ENCODE measurements at regions not wholly inside any gene's neighbourhood (a gene's known extent, or its start where the extent isn't known, plus 50 kb on each side); places are given as distances from the start of the nearest gene placed in this dataset.
"Not testable (repeated sequence)": the region's sequence is repeated elsewhere in the genome, so short reads cannot be mapped to it uniquely, and the experiment has no call there.

DNA sequence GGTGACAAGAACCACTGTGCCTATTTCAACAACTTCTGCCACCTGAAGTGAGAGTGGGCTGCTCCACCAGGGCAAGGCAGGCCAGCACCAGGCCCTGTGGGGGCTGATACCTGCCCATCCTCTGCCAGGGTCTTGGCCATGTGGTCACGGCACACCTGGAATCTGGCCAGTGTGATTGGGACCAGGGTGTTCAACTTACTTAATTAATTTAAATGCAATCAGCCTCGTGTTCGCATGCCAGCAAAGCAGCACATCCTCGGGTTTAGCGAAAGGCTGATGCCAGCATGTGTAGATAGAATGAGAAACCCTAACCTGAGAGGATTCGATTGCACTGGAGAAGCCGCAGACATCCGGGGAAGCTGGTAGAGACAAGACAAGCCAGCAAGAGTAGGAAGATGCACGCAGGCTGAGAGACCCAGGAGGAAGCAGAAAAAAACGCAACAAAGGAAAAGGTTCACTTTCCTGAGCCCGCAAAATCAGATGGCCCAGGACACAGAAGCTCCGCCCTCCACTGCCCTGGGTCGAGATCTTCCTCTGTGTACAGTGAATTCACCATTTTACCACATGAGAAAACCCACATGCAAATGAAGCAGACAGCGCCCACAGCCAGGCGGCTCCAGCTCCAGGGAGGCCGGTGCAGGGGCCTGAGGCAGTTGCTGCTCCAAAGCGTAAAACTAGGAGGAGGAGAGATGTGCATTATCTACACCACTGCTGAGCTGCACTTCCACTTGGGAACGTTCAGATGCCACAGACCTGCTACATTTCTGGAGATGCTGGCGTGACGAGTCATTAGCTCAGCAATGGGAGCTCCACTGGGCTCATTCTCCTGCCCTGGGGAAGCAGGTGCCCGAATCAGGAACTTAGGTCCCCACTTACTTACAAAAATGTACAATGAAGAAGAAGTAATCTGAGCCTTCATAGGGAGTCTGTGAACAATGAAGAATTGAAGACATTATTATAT is 92.1 kb downstream of the TMEM18 start:
- Histone ChIP-seq H3K4me1 (no peaks in the 10 kb centered on the region), H3K9me3 (no peaks in the 10 kb centered on the region), H3K27me3 (ENCODE audit: insufficient read depth in 3 of 3, low read length in 2 of 3) (peaks cover 0 to 5% (median 0%) of the 10 kb centered on the region in 3 donors), H3K36me3 (ENCODE audit: insufficient read depth in 1 of 2, low read depth in 1 of 2) (no peaks in the 10 kb centered on the region), H3K4me3 (no peak overlapping the region), H3K27ac (no peak overlapping the region)
- TF ChIP-seq, protein P1, sequence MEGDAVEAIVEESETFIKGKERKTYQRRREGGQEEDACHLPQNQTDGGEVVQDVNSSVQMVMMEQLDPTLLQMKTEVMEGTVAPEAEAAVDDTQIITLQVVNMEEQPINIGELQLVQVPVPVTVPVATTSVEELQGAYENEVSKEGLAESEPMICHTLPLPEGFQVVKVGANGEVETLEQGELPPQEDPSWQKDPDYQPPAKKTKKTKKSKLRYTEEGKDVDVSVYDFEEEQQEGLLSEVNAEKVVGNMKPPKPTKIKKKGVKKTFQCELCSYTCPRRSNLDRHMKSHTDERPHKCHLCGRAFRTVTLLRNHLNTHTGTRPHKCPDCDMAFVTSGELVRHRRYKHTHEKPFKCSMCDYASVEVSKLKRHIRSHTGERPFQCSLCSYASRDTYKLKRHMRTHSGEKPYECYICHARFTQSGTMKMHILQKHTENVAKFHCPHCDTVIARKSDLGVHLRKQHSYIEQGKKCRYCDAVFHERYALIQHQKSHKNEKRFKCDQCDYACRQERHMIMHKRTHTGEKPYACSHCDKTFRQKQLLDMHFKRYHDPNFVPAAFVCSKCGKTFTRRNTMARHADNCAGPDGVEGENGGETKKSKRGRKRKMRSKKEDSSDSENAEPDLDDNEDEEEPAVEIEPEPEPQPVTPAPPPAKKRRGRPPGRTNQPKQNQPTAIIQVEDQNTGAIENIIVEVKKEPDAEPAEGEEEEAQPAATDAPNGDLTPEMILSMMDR (IDR thresholded peaks at IDR 0.05): no peak
- no peak for ATAC-seq
- no peak for DNase-seq
- WGBS, 3 donors: 51 to 62% (median 57%) methylated on average over 21 of the region's 21 CpGs
- intact Hi-C loops (cut with DNase I): no loop called here

DNA sequence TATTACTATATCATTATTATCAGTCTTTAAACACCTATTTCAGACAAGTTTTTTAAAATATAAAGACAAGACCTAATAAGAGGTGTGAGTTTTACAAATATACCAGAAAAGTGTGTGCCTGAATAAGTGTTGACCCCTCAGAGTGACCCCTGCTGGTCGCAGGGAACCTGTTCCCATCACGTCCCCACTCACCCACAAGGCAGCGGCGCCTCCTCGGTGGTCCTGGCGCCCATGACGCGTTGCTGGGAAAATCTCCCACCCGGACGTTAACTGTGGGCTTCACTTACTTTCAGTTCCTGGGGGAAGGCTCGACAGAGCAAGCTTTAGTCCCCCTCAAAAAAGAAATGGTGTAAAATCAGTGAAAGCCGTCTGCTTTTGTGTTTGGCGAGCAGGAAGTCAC is 93.5 kb downstream of the TMEM18 start:
- TF ChIP-seq, protein P1 (IDR thresholded peaks at IDR 0.05): no peak
- H3K27me3 ChIP-seq (ENCODE audit: insufficient read depth in 3 of 3, low read length in 2 of 3): peaks cover 0 to 5% (median 0%) of the 10 kb centered on the region in 3 donors
- H3K36me3 ChIP-seq (ENCODE audit: insufficient read depth in 1 of 2, low read depth in 1 of 2): no peaks in the 10 kb centered on the region
- intact Hi-C loops (cut with DNase I): no loop called here
- H3K27ac ChIP-seq: no peak overlapping the region
- DNase-seq: no peak
- no peak for ATAC-seq
- no peak overlapping the region for H3K4me3 ChIP-seq
- 68 to 85% (median 80%) methylated on average over 13 of the region's 13 CpGs for WGBS, 3 donors
- no peaks in the 10 kb centered on the region for H3K9me3 ChIP-seq
- H3K4me1 ChIP-seq: no peaks in the 10 kb centered on the region

DNA sequence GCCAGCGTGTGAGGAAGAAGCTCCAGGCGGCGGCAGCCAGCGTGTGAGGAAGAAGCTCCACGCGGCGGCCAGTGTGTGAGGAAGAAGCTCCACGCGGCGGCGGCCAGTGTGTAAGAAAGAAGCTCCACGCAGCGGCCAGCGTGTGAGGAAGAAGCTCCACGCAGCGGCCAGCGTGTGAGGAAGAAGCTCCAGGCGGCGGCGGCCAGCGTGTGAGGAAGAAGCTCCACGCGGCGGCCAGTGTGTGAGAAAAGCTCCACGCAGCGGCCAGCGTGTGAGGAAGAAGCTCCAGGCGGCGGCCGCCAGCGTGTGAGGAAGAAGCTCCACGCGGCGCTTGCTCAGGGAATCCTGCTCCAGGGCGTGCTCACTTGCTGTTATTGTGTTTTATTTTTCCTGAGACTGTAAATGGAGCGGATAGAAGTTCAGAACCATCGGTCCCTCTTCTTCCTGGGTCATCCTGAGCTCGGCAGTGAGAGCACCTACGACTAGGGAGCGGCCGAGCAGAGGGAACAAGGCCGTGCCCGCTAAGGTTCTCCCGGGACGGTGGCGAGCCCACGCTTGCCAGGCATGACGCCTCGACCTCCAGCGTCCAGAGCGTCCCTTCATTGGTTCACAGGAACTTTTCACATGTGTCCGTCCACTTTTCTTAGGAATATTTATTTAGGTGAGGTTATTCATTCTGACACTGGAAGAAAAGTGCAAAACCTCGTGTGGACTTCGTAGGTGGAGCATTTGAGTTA is 94.2 kb downstream of the TMEM18 start:
- ATAC-seq (no peak), DNase-seq (no peak)
- H3K9me3 ChIP-seq: no peaks in the 10 kb centered on the region
- TF ChIP-seq, protein P1 (IDR thresholded peaks at IDR 0.05): no peak
- H3K36me3 ChIP-seq (ENCODE audit: insufficient read depth in 1 of 2, low read depth in 1 of 2): no peaks in the 10 kb centered on the region
- H3K27me3 ChIP-seq (ENCODE audit: insufficient read depth in 3 of 3, low read length in 2 of 3): peaks cover 0 to 5% (median 0%) of the 10 kb centered on the region in 3 donors
- no peaks in the 10 kb centered on the region for H3K4me1 ChIP-seq
- intact Hi-C loops (cut with DNase I): no loop called here
- WGBS, 3 donors: 93 to 95% (median 94%) methylated on average over 53 to 54 of the region's 54 CpGs
- H3K4me3 ChIP-seq: no peak overlapping the region
- H3K27ac ChIP-seq: no peak overlapping the region

DNA sequence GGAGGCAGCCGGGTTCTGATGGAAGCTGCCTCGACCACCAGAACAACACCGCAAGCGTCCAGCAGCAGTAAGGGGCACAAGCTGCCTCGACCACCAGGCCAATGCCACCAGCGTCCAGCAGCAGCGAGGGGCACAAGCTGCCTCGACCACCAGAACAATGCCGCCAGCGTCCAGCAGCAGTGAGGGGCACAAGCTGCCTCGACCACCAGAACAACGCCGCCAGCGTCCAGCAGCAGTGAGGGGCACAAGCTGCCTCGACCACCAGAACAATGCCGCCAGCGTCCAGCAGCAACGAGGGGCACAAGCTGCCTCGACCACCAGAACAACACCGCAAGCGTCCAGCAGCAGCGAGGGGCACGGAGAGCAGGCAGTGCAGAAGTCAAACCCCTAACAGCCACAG is 94.9 kb downstream of the TMEM18 start:
- 90 to 91% (median 90%) methylated on average over 17 to 23 of the region's 23 CpGs for WGBS, 3 donors
- H3K27me3 ChIP-seq (ENCODE audit: insufficient read depth in 3 of 3, low read length in 2 of 3); intact Hi-C loops (cut with DNase I); ATAC-seq; DNase-seq; H3K36me3 ChIP-seq (ENCODE audit: insufficient read depth in 1 of 2, low read depth in 1 of 2); H3K27ac ChIP-seq; H3K4me1 ChIP-seq; H3K4me3 ChIP-seq; H3K9me3 ChIP-seq: not testable (repeated sequence)

DNA sequence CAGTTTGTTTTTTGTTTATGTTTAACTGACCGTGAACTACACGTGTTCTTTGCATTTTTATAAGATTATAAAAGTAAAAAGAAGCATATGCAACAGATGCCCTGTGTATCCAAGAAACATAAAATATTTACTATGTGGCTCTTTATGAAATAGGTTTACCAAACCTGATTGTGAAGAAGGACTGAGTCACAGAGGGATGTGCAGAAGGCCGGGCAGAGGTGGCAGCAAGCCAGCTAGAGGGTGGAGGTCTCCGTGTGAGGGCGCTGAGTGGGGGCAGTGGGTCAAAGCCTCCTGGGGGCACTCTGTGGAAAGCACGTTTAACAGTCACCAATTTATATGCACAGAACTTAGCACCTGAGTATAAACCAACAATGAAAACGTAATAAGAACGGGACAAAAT is 97.2 kb downstream of the TMEM18 start:
- DNase-seq (no peak), ATAC-seq (no peak)
- peaks cover 8% of the 10 kb centered on the region for H3K9me3 ChIP-seq
- no peak overlapping the region for H3K27ac ChIP-seq
- 57 to 60% (median 59%) methylated on average over 8 of the region's 8 CpGs for WGBS, 3 donors
- intact Hi-C loops (cut with DNase I): no loop called here
- H3K4me1 ChIP-seq: no peaks in the 10 kb centered on the region
- TF ChIP-seq, protein P1 (IDR thresholded peaks at IDR 0.05): no peak
- no peak overlapping the region for H3K4me3 ChIP-seq
- H3K36me3 ChIP-seq (ENCODE audit: insufficient read depth in 1 of 2, low read depth in 1 of 2): no peaks in the 10 kb centered on the region
- H3K27me3 ChIP-seq (ENCODE audit: insufficient read depth in 3 of 3, low read length in 2 of 3): peaks cover 0 to 2% (median 0%) of the 10 kb centered on the region in 3 donors
